H1 (cell line): ENCODE measurements at regions not wholly inside any gene's neighbourhood (a gene's known extent, or its start where the extent isn't known, plus 50 kb on each side); places are given as distances from the start of the nearest gene placed in this dataset.
"Not testable (repeated sequence)": the region's sequence is repeated elsewhere in the genome, so short reads cannot be mapped to it uniquely, and the experiment has no call there.

ENCODE experiments used
- CTCF ChIA-PET: fragments of 300-600 bp; sonication (Branson Sonifier 250); formaldehyde crosslinking; loops from one replicate; lab custom pipeline; 2021; ENCODE audit not compliant: partially characterized antibody; lab: Charles Lee
- POLR2A ChIA-PET: fragments of 300-600 bp; sonication (Branson Sonifier 250); formaldehyde crosslinking; loops from one replicate; lab custom pipeline; 2021; ENCODE audit warnings: inconsistent platforms; ENCODE audit not compliant: partially characterized antibody; lab: Charles Lee
- DNase-seq, 2 experiments: peaks; one replicate each; pipeline versions ENCODE4 v3.0.0 to v3.0.0-alpha.2; 2010 to 2022; ENCODE audit warnings: low spot score in 2 of 2, low read depth in 1 of 2, mixed read lengths in 1 of 2
- FAIRE-seq: peaks from 2 replicates; lab custom pipeline; 2011; peaks lifted over from hg19 to GRCh38; lab: Jason Lieb, UNC
- H2AFZ ChIP-seq: 2 replicates; pipeline ENCODE4 v1.8.1; 2012; ENCODE audit warnings: low read length, inconsistent platforms
- H2AK5ac ChIP-seq: 2 replicates; pipeline ENCODE4 v1.6.1; 2013; ENCODE audit warnings: low read depth, low read length
- H2BK120ac ChIP-seq: replicated peaks from 2 replicates; pipeline ENCODE3; 2013; ENCODE audit warnings: low read depth, low read length, inconsistent platforms
- H2BK12ac ChIP-seq: 2 replicates; pipeline ENCODE4 v1.6.1; 2013; ENCODE audit warnings: low read depth, low read length
- H2BK15ac ChIP-seq: 2 replicates; pipeline ENCODE4 v1.6.1; 2013; ENCODE audit warnings: low read length
- H2BK20ac ChIP-seq: 2 replicates; pipeline ENCODE4 v1.6.1; 2013; ENCODE audit warnings: low read length
- H2BK5ac ChIP-seq: 2 replicates; pipeline ENCODE4 v1.6.1; 2013; ENCODE audit warnings: low read depth, low read length
- H3K14ac ChIP-seq: 2 replicates; pipeline ENCODE4 v1.6.1; 2013; ENCODE audit warnings: inconsistent platforms; ENCODE audit not compliant: insufficient read length
- H3K18ac ChIP-seq: 2 replicates; pipeline ENCODE4 v1.6.1; 2013; ENCODE audit warnings: low read length; ENCODE audit errors: extremely low read depth
- H3K23ac ChIP-seq: 2 replicates; pipeline ENCODE4 v1.6.1; 2013; ENCODE audit warnings: inconsistent platforms; ENCODE audit not compliant: insufficient read length
- H3K23me2 ChIP-seq: 2 replicates; pipeline ENCODE4 v1.6.1; 2013; ENCODE audit warnings: low read depth, low read length
- H3K27ac ChIP-seq: 2 replicates; pipeline ENCODE4 v1.6.1; 2011; ENCODE audit warnings: low read depth, low read length, inconsistent platforms
- H3K27me3 ChIP-seq, 4 experiments: replicated peaks in 1 of 4; 1 replicate in 1 of 4; 2 replicates in 3 of 4; pipeline versions ENCODE4 v1.6.1 to v1.8.1; 2011 to 2013; ENCODE audit warnings: low read length in 3 of 4, mild to moderate bottlenecking in 3 of 4, inconsistent platforms in 2 of 4, mixed read lengths in 2 of 4, moderate library complexity in 1 of 4; ENCODE audit not compliant: control insufficient read depth in 3 of 4, insufficient read depth in 3 of 4; ENCODE audit errors: extremely low read depth in 1 of 4
- H3K36me3 ChIP-seq, 4 experiments: 2 replicates each; pipeline versions ENCODE4 v1.6.1 to v1.8.1; 2011 to 2013; ENCODE audit warnings: mild to moderate bottlenecking in 4 of 4, low read length in 3 of 4, moderate library complexity in 2 of 4, control low read depth in 1 of 4, inconsistent platforms in 1 of 4; ENCODE audit not compliant: insufficient read depth in 4 of 4, control insufficient read depth in 2 of 4
- H3K4ac ChIP-seq: replicated peaks from 2 replicates; pipeline ENCODE3; 2013; ENCODE audit warnings: low read length, low read depth, mixed read lengths, inconsistent platforms; ENCODE audit not compliant: insufficient read length
- H3K4me1 ChIP-seq, 4 experiments: replicated peaks in 1 of 4; 1 replicate in 1 of 4; 2 replicates in 3 of 4; pipeline versions ENCODE4 v1.6.1 to v1.8.1; 2011 to 2013; ENCODE audit warnings: low read length in 3 of 4, inconsistent platforms in 2 of 4, mixed read lengths in 1 of 4; ENCODE audit not compliant: insufficient read depth in 4 of 4, control insufficient read depth in 3 of 4
- H3K4me2 ChIP-seq, 2 experiments: 2 replicates each; pipeline versions ENCODE4 v1.6.1 to v1.8.1; 2011 to 2013; ENCODE audit warnings: low read depth in 2 of 2, low read length in 2 of 2, control low read depth in 1 of 2, inconsistent platforms in 1 of 2, mild to moderate bottlenecking in 1 of 2; ENCODE audit not compliant: insufficient read depth in 1 of 2
- H3K4me3 ChIP-seq, 4 experiments: fragments of 200-600, 300-600 bp in 1 of 4; sonication (generic), shearing (Covaris generic), sonication (Bioruptor Twin) in 1 of 4; 2 replicates each; pipeline versions ENCODE4 v1.5.1 to v1.8.1; 2011 to 2016; ENCODE audit warnings: low read length in 4 of 4, low read depth in 3 of 4, control low read depth in 2 of 4, inconsistent platforms in 2 of 4, mild to moderate bottlenecking in 2 of 4, mixed read lengths in 1 of 4, moderate library complexity in 1 of 4; ENCODE audit not compliant: insufficient read depth in 2 of 4; ENCODE audit errors: extremely low read depth in 1 of 4
- H3K56ac ChIP-seq: replicated peaks from 2 replicates; pipeline ENCODE3; 2013; ENCODE audit warnings: low read depth, mild to moderate bottlenecking, mixed read lengths, low read length, inconsistent platforms; ENCODE audit not compliant: insufficient read length
- H3K79me1 ChIP-seq: 2 replicates; pipeline ENCODE4 v1.6.1; 2013; ENCODE audit warnings: low read depth, low read length, control low read depth
- H3K79me2 ChIP-seq, 2 experiments: 2 replicates each; pipeline versions ENCODE4 v1.6.1 to v1.8.1; 2012 to 2013; ENCODE audit warnings: low read length in 2 of 2, mild to moderate bottlenecking in 2 of 2, inconsistent platforms in 1 of 2; ENCODE audit not compliant: insufficient read depth in 2 of 2, control insufficient read depth in 1 of 2
- H3K9ac ChIP-seq, 4 experiments: replicated peaks in 1 of 4; 1 replicate in 1 of 4; 2 replicates in 3 of 4; pipeline versions ENCODE4 v1.6.1 to v1.8.1; 2011 to 2013; ENCODE audit warnings: low read depth in 3 of 4, low read length in 3 of 4, control low read depth in 2 of 4, mild to moderate bottlenecking in 2 of 4, moderate library complexity in 2 of 4, inconsistent platforms in 1 of 4; ENCODE audit errors: extremely low read depth in 1 of 4
- H3K9me3 ChIP-seq, 2 experiments: 2 replicates each; pipeline versions ENCODE4 v1.6.1 to v1.8.1; 2012 to 2013; ENCODE audit warnings: mild to moderate bottlenecking in 2 of 2, moderate library complexity in 2 of 2, control low read depth in 1 of 2, inconsistent platforms in 1 of 2, low read depth in 1 of 2, low read length in 1 of 2, mixed read lengths in 1 of 2; ENCODE audit not compliant: insufficient read depth in 2 of 2
- H4K20me1 ChIP-seq, 2 experiments: replicated peaks in 1 of 2; 2 replicates each; pipeline versions ENCODE3 to v1.8.1; 2011 to 2013; ENCODE audit warnings: inconsistent platforms in 2 of 2, low read length in 2 of 2, mild to moderate bottlenecking in 1 of 2; ENCODE audit not compliant: insufficient read depth in 2 of 2, control insufficient read depth in 1 of 2
- H4K5ac ChIP-seq: 2 replicates; pipeline ENCODE4 v1.6.1; 2013; ENCODE audit warnings: low read length, low read depth, mixed read lengths, inconsistent platforms; ENCODE audit not compliant: insufficient read length
- H4K8ac ChIP-seq: 2 replicates; pipeline ENCODE4 v1.8.0; 2013; ENCODE audit warnings: mild to moderate bottlenecking, moderate library complexity, low read length, inconsistent platforms; ENCODE audit not compliant: insufficient read depth; ENCODE audit errors: extremely low read depth
- H4K91ac ChIP-seq: replicated peaks from 2 replicates; pipeline ENCODE3; 2013; ENCODE audit warnings: low read length, mixed read lengths, inconsistent platforms; ENCODE audit not compliant: insufficient read length
- WGBS, 2 experiments: shearing (Covaris generic) in 1 of 2; methylation state at CpG; one replicate each; pipeline versions ENCODE4 v1.1.6 to v1.1.7; 2013 to 2015; ENCODE audit warnings: low lambda C conversion rate in 2 of 2, mixed read lengths in 2 of 2, inconsistent platforms in 1 of 2, low coverage in 1 of 2, missing lambda C conversion rate in 1 of 2; ENCODE audit not compliant: insufficient replicate concordance in 2 of 2, insufficient coverage in 1 of 2, insufficient read length in 1 of 2; ENCODE audit errors: extremely low coverage in 1 of 2, missing lambda C conversion rate in 1 of 2; 5-methylcytosine and 5-hydroxymethylcytosine counted together

DNA sequence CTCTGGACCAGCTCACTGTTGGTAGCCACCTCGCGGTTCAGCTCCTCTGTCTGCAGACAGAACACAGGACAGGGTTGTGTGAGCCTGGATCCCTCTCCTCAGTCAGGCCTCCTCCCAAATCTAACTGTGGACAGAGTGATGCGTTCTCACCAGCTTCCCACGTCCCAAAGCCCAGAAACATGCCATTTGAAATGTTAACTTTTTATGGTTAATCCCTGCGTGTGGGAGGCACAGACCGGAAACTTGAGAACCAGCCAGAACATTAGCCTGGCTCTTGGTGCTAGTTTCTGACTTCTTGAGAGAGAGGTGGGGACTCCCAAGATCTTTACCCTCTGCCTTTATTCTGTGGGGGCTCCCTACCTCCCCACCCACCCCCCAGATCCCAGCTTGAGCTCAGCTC lies 129.6 kb downstream of the TNFRSF13B start:
- H3K56ac ChIP-seq, H3K9ac ChIP-seq, H3K23me2 ChIP-seq, H3K4me2 ChIP-seq, DNase-seq, H3K4ac ChIP-seq, H2BK15ac ChIP-seq, H2AFZ ChIP-seq, H3K27ac ChIP-seq, H3K4me1 ChIP-seq, H3K4me3 ChIP-seq, POLR2A ChIA-PET, H4K5ac ChIP-seq, H2BK5ac ChIP-seq, H3K14ac ChIP-seq, H3K36me3 ChIP-seq, H2BK12ac ChIP-seq, H4K20me1 ChIP-seq, H3K23ac ChIP-seq, H3K18ac ChIP-seq, H2BK20ac ChIP-seq, H3K9me3 ChIP-seq, H2AK5ac ChIP-seq, H4K8ac ChIP-seq, H3K27me3 ChIP-seq, FAIRE-seq, H3K79me1 ChIP-seq, H4K91ac ChIP-seq, H3K79me2 ChIP-seq, H2BK120ac ChIP-seq, CTCF ChIA-PET: not testable (repeated sequence)
- WGBS, 2 experiments, result 88% methylated on average over 4 of the region's 6 CpGs; no CpG with 5 or more reads in 1 of the 2 experiments

DNA sequence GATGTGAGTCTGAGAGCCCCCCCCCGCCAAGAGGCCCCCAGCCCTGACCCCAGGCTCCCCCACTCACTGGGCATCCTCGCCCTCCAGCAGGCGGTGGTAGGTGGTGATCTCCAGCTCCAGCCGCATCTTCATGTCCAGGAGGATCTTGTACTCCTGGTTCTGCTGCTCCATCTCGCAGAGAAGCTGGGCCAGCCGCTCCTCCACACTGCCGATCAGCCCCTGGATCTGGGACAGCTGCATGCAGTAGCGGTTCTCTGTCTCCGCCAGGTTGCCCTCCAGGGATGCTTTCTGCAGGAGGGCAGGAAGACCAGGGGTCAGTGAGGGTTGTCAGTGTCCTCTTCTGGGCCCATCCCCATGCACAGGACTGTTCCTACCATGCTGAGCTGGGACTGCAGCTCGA lies 130.0 kb downstream of the TNFRSF13B start:
- not testable (repeated sequence) for H2BK12ac ChIP-seq

More for the DNA sequence above, 130.0 kb downstream of the TNFRSF13B start:
- H3K56ac ChIP-seq, H3K9ac ChIP-seq, H3K4me2 ChIP-seq, H4K20me1 ChIP-seq, H2AFZ ChIP-seq, H3K4me3 ChIP-seq, H2AK5ac ChIP-seq, H3K79me2 ChIP-seq, CTCF ChIA-PET, H3K36me3 ChIP-seq, H2BK15ac ChIP-seq, H3K27me3 ChIP-seq, H3K4ac ChIP-seq, H4K5ac ChIP-seq, H3K4me1 ChIP-seq, DNase-seq, H3K9me3 ChIP-seq, H2BK20ac ChIP-seq, H3K23me2 ChIP-seq, H4K8ac ChIP-seq, FAIRE-seq, H3K79me1 ChIP-seq, H4K91ac ChIP-seq, H2BK5ac ChIP-seq, H3K18ac ChIP-seq, H3K23ac ChIP-seq, POLR2A ChIA-PET, H2BK120ac ChIP-seq, H3K14ac ChIP-seq, H3K27ac ChIP-seq: not testable (repeated sequence)
- WGBS, 2 experiments, result no CpG with 5 or more reads among the region's 10 CpGs
